ENCODE measurements at regions not wholly inside any gene's neighbourhood (a gene's known extent, or its start where the extent isn't known, plus 50 kb on each side); places are given as distances from the start of the nearest gene placed in this dataset.

GRCh38 chr2:18650221-18650620 lies 60.9 kb upstream of the NT5C1B start:
- H3K27me3 Mint-ChIP-seq (ENCODE audit: insufficient read depth, unreplicated experiment): no peaks in the 10 kb centered on the region
- H3K27ac Mint-ChIP-seq (ENCODE audit: unreplicated experiment): no peak overlapping the region
- CTCF ChIA-PET: no interaction called here
- H3K27me3 ChIP-seq (replicated peaks; ENCODE audit: control insufficient read depth, insufficient read depth, low read length): no peaks in the 10 kb centered on the region
- H3K36me3 Mint-ChIP-seq (ENCODE audit: insufficient read depth, unreplicated experiment): no peaks in the 10 kb centered on the region
- H3K4me1 Mint-ChIP-seq (ENCODE audit: low read depth, unreplicated experiment): no peaks in the 10 kb centered on the region
- H3K36me3 ChIP-seq (ENCODE audit: control insufficient read depth, insufficient read depth, low read length): no peaks in the 10 kb centered on the region
- H3K9me3 Mint-ChIP-seq (ENCODE audit: unreplicated experiment): no peaks in the 10 kb centered on the region
- H3K4me1 ChIP-seq: no peaks in the 10 kb centered on the region
- BruUV-seq (replicated peaks): no TSS peak
- DNase-seq: no peak
- H3K4me3 ChIP-seq (ENCODE audit: low read depth, low read length): no peak overlapping the region
- intact Hi-C loops (cut with micrococcal nuclease; ENCODE audit: unreplicated experiment): no loop called here
- POLR2A ChIA-PET: no interaction called here
- no peaks in the 10 kb centered on the region for H3K9me3 ChIP-seq
- TF ChIP-seq CTCF (IDR thresholded peaks at IDR 0.05; ENCODE audit: insufficient read depth in 1 of 2, low read depth in 1 of 2, low read length in 1 of 2, severe bottlenecking in 1 of 2, unreplicated experiment in 1 of 2): no peak
- no peak overlapping the region for H3K4me3 Mint-ChIP-seq (ENCODE audit: unreplicated experiment)

GRCh38 chr2:18649502-18650135 lies 60.2 kb upstream of the NT5C1B start:
- POLR2A ChIA-PET: no interaction called here
- Histone ChIP-seq H3K27me3 (replicated peaks; ENCODE audit: control insufficient read depth, insufficient read depth, low read length) (no peaks in the 10 kb centered on the region), H3K9me3 (no peaks in the 10 kb centered on the region), H3K4me3 (ENCODE audit: low read depth, low read length) (no peak overlapping the region), H3K36me3 (ENCODE audit: control insufficient read depth, insufficient read depth, low read length) (no peaks in the 10 kb centered on the region), H3K4me1 (no peaks in the 10 kb centered on the region)
- TF ChIP-seq CTCF (IDR thresholded peaks at IDR 0.05; ENCODE audit: insufficient read depth in 1 of 2, low read depth in 1 of 2, low read length in 1 of 2, severe bottlenecking in 1 of 2, unreplicated experiment in 1 of 2): no peak
- no peaks in the 10 kb centered on the region for H3K36me3 Mint-ChIP-seq (ENCODE audit: insufficient read depth, unreplicated experiment)
- CTCF ChIA-PET: no interaction called here
- no peak overlapping the region for H3K27ac Mint-ChIP-seq (ENCODE audit: unreplicated experiment)
- intact Hi-C loops (cut with micrococcal nuclease; ENCODE audit: unreplicated experiment): no loop called here
- no TSS peak for BruUV-seq (replicated peaks)
- no peak overlapping the region for H3K4me3 Mint-ChIP-seq (ENCODE audit: unreplicated experiment)
- no peaks in the 10 kb centered on the region for H3K27me3 Mint-ChIP-seq (ENCODE audit: insufficient read depth, unreplicated experiment)
- no peaks in the 10 kb centered on the region for H3K9me3 Mint-ChIP-seq (ENCODE audit: unreplicated experiment)
- H3K4me1 Mint-ChIP-seq (ENCODE audit: low read depth, unreplicated experiment): no peaks in the 10 kb centered on the region
- no peak for DNase-seq

GRCh38 chr2:18648161-18648560 lies 58.8 kb upstream of the NT5C1B start:
- H3K4me1 Mint-ChIP-seq (ENCODE audit: low read depth, unreplicated experiment): no peaks in the 10 kb centered on the region

More at GRCh38 chr2:18648161-18648560, 58.8 kb upstream of the NT5C1B start:
- no peak overlapping the region for H3K4me3 Mint-ChIP-seq (ENCODE audit: unreplicated experiment)
- no peak overlapping the region for H3K27ac Mint-ChIP-seq (ENCODE audit: unreplicated experiment)
- no peaks in the 10 kb centered on the region for H3K36me3 ChIP-seq (ENCODE audit: control insufficient read depth, insufficient read depth, low read length)
- H3K36me3 Mint-ChIP-seq (ENCODE audit: insufficient read depth, unreplicated experiment): no peaks in the 10 kb centered on the region
- ChIA-PET POLR2A (no interaction called here), CTCF (no interaction called here)
- no peak for TF ChIP-seq CTCF (IDR thresholded peaks at IDR 0.05; ENCODE audit: insufficient read depth in 1 of 2, low read depth in 1 of 2, low read length in 1 of 2, severe bottlenecking in 1 of 2, unreplicated experiment in 1 of 2)
- no peaks in the 10 kb centered on the region for H3K27me3 Mint-ChIP-seq (ENCODE audit: insufficient read depth, unreplicated experiment)
- intact Hi-C loops (cut with micrococcal nuclease; ENCODE audit: unreplicated experiment): no loop called here
- no peaks in the 10 kb centered on the region for H3K9me3 ChIP-seq
- no peaks in the 10 kb centered on the region for H3K27me3 ChIP-seq (replicated peaks; ENCODE audit: control insufficient read depth, insufficient read depth, low read length)
- no peaks in the 10 kb centered on the region for H3K4me1 ChIP-seq
- no peaks in the 10 kb centered on the region for H3K9me3 Mint-ChIP-seq (ENCODE audit: unreplicated experiment)
- no TSS peak for BruUV-seq (replicated peaks)
- DNase-seq: no peak
- H3K4me3 ChIP-seq (ENCODE audit: low read depth, low read length): no peak overlapping the region
